GM04504 (cell line): ENCODE measurements at regions not wholly inside any gene's neighbourhood (a gene's known extent, or its start where the extent isn't known, plus 50 kb on each side); places are given as distances from the start of the nearest gene placed in this dataset.
"Not testable (repeated sequence)": the region's sequence is repeated elsewhere in the genome, so short reads cannot be mapped to it uniquely, and the experiment has no call there.

ENCODE experiments used
- DNase-seq: peaks from one replicate; pipeline ENCODE4 v3.0.0-alpha.2; 2012; ENCODE audit warnings: low read depth

DNA sequence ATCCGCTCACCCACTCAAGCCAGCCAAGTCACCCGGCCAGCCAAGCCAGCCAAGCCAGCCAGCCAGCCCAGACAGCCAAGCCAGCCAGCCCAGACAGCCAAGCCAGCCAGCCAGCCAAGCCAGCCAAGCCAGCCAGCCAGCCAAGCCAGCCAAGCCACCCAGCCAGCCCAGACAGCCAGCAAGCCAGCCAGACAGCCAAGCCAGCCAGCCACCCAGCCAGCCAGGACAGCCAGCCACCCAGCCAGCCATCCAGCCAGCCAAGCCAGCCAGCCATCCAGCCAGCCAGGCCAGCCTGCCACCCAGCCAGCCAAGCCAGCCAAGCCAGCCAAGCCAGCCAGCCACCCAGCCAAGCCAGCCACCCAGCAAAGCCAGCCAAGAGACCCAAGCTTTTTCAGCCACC, 316.8 kb upstream of the PLGLB2 start:
- DNase-seq, result not testable (repeated sequence)

DNA sequence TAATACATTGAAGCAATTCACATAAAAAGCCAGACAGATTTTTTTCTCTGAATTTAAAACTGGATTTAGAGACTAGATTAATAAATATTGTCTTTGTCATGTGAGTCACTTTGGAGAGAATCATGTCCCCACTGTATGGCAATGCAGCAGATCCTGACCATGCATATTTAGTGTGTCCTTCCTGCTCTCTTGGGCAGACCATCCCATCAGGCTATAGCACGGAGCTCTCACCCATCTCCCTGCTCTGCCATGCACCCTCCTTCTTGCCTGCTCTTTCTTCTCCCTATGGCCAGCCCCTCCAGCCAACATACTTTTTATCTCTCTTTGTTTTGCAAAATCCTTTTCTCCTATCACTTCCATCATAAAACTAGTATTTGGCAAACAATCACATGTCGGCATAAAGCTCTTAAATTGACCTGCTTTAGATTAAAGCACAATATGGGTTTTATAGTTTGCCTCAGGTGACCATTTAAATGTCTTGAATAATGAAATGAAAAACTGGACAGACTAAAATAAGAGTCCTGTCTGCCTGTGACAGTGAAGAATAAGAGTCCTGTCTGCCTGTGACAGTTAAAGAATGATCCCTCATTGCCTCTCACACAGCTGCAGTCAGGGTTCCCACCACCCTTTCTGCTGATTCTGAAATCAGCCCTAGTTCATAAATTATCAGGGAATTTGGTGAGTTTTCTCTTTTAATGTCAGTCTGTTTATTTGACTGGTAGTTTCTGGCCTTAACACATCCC, 315.0 kb upstream of the PLGLB2 start:
- DNase-seq, result not testable (repeated sequence)

DNA sequence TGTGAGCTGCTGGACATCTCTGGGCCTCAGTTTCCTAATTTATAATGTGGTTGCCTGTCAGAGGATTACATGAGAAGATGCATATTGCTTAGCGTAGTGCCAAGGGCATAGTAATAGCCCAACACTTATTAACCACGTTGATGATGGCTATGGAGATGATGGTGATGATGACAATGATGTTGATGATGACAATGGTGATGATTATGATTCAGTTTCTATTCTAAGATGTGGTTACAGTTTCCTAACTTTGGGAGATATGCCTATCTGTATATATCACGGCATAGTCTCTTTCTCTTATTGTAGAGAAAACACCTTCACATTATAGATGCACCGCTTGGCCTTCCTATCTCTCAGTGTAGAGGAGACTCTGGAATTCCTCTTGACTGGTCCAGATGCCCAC, 311.9 kb upstream of the PLGLB2 start:
- not testable (repeated sequence) for DNase-seq

DNA sequence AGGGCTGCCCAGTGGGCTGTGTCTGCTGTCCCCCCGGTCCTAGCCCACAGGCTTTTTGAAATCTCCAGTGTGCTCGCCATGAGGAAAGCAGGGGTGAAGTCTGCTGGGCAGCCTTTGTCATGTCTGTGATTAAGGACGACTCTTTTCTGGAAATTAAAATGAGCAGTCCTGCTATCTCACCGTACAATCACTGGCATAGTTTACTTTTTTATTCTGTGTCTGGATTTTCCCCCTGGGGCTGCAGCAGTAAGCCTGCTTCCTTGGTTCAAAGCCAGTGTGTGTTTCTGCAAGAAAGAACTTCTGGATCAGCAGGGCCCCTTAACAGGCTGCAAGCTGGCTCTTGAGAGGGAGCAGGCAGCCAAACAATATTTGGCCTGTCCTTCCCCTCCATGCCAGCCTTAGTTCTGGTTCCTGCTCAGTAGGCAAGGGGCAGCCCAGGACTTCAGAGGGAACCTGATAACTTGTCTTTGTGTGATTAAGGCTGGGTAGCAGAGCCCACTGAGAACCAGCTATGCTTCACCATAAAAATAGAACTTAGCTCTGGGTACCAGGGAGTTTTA, 310.1 kb upstream of the PLGLB2 start:
- DNase-seq, result not testable (repeated sequence)

DNA sequence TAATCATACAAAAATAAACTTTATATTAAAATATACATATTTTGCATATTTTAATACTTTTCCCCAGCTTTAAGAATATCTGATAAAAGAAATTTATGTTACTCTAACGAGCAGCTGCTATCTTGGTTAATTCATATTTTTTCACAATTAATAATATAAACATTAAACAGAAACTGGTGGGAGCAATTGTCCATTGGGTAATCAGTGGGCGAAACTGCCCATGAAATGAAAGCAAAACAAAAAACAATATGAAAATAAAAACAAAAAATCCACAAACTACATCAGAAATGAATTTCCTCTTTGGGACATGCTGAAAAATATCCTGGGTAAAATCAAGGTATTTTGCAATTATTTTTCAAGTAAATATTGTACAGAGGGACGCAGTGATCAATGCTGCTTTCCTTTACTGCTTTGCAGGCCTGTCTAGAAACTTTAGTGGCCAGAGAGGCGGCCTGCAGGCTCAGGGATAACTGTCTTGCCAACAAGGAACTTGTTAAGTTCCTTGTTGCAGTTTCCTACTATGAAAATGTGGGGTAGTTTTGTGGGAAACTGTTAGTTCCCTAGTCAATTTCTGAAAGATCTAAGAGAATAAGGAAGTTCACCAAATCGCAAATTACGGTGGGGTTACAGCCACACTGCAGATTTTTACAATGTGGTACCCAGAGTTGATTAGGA, 309.0 kb upstream of the PLGLB2 start:
- DNase-seq, result not testable (repeated sequence)

DNA sequence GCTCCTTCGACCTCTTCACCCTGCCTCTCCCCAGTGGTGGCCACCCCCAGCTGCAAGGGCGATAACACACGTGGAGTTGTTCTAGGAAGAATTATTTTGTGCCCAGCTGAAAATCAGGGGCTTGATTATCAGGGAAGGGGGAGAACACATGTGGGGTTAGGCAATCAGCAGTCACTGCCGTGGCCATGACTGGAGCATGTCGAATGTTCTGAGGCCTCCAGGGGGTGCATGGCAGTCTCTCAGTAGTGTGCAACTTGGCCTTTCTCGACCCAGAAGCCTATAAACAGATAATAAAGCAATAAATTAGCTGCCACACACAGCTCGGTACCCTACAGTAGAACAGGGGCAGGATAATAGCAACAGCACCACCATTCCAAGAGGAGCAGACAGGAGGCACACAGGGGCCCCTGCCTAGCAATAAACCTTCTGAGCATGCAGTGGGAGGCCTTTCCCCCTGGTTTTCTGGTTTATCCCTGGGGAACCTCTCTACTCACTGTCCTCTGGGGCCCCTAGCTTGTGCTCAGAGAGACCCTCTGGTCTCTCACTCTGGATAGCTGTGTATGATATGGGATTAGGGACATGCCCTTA, 308.2 kb upstream of the PLGLB2 start:
- not testable (repeated sequence) for DNase-seq

DNA sequence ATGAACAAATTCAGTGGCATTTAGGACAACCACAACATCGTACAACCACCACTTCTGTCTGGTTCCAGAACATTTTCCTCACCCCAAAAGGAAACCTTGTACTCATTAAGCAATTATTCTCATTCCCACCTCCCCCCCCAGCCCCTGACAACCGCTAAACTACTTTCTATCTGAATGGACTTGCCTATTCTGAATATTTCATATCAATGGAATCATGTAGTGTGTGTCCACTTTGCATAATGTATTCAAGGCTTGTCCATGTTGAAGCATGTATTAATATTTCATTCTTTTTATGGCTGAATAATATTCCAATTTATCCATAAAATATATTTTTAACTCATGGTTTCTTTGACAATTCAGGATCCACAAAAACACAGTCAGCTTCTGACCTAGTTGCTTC, 307.2 kb upstream of the PLGLB2 start:
- not testable (repeated sequence) for DNase-seq

DNA sequence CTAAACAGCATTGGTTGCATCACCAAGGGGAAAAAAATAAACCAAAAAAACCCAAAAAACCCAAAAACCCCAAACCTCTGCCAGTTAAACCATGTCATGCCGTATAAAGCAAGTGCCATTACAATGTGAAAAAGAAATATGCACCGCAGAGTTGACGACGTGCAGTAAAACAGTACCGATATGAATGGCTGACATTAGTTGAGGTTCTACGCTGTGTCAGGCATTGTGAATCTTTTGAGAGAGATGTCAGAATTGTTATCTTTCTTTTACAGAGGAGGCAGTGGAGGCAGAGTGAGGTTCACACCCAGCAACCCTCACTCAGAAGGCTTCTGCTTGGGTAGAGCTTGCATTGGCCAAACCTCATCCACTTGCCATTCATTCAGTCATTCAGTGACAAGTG, 306.5 kb upstream of the PLGLB2 start:
- DNase-seq, result not testable (repeated sequence)

DNA sequence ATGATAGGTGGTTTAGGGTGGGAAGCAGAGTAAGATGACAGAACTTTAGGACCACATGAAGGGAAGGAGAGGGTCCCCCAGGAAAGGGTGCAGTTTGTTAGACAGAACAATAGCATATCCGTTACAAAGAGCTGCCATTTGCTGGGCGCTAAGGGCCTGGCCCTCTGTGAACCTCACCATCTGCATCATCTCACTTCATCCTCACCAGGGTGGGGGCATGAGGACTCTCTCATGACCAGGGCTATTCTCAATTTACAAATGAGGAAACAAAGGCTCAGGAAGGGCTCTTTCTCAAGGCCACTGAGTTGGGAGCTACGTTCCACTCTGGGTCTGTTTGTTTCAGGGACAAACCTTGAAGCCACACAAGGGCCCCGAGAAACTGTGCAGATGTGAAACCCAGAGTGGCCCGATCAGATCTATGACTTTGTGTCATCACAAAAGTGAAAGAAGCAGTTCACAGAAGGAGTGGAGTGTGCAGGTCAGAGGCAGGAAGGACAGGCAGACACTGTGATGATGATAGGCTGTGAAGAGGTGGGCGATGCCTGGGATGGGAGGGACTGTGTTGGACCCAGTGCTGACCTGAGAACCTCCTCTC, 304.8 kb upstream of the PLGLB2 start:
- DNase-seq, result not testable (repeated sequence)

DNA sequence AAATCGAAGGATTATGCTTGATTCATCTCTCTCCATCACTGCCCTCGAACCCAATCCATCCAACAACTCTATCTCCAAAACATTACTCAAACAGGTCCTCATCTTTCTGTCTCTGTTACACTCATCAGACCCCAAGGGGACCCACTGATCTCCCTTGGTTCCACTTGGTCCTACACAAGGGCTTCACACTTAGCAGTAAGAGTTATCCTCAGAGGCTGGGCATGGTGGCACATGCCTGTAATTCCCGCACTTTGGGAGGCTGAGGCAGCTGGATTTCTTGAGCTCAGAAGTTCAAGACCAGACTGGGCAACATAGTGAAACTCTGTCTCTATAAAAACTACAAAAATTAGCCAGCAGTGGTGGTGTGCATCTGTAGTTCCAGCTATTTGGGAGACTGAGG, 302.9 kb upstream of the PLGLB2 start:
- not testable (repeated sequence) for DNase-seq

DNA sequence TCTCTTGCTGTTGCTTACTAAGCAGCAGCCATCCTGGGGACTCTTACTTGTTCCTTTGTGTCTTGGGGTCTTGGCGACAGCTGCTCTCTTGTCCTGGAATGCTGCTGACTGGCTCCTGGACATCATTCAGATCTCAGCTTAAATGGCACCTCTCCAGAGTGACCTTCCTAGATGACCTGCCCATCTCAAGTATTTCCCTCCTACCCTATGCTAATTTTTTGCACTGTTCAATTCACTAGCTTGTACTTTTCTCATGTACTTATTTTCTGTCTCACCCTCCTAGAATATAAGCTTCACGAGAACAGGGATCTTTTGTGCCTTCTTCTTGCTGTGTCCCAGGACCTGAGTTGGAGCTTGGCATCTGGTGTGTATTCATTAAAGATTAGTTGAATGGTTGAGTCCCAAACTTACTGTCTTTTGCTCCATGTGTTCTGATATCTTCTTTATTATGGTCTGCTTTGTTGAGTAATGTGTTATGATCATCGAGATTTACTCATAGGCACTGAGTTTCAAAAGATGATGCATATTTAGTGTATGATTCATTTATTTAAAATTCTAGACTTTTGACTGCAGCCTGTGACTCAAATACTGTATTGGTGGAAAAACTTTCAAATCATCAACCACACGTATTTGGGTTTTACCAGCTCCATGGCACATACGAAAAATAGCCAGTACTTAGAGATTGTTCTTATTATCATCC, 302.1 kb upstream of the PLGLB2 start:
- not testable (repeated sequence) for DNase-seq

DNA sequence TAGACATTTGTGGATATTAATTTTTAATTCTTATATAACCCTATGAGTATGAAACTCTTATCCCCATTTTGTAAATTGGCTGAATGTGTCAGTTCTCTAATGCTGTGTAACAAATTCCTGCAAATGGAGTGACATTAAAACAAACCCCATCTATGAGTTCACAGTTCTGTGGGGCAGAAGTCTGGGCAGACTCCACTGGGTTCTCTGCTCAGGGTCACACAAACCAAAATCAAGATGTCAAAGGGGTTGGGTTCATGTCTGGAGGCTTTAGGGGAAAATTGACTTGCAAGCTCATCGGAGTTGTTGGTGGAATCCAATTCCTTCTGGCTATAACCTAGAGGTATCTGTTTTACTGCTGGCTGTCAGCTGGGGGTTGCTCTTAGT, 301.6 kb upstream of the PLGLB2 start:
- not testable (repeated sequence) for DNase-seq

DNA sequence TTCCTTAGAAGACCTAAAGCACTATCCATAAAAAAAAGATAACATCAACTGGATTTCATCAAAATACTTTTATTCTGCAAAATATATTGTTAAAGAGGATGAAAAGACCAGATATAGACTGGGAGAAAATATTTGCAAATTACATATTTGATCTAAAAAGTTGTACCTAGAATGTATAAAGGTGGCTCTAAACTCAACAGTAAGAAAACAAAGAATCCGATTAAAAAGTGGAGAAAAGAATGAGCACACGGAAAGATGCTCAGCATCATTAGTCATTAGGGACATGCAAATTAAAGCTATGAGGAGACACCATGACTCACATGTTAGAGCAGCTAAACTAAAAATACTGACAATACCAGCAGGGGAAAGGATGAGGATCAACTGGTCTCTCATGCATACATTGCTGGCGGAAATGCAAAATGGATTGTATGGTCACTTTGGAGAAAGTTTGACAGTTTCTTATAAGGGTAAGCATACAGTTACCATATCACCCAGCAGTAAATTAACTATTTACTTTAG, 298.4 kb upstream of the PLGLB2 start:
- not testable (repeated sequence) for DNase-seq

DNA sequence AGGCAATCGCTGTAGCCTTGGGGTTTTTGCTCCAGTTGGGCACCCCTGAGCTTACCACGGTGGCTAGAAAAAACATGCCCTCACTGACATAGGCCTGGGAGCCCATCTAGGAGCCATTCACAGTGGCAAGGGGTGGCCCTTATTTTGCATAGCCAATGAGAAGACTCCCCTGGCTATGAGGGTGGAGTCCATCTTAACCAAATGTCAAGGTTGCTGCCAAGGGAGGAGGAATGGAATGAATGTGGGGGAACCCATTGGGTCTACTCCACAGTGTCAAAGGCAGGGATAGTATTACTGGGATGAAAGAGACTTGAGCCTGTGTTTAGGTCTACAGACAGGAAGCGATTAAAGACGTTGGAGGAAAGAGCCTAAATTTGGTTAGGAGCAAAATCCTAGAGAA, 295.7 kb upstream of the PLGLB2 start:
- not testable (repeated sequence) for DNase-seq

DNA sequence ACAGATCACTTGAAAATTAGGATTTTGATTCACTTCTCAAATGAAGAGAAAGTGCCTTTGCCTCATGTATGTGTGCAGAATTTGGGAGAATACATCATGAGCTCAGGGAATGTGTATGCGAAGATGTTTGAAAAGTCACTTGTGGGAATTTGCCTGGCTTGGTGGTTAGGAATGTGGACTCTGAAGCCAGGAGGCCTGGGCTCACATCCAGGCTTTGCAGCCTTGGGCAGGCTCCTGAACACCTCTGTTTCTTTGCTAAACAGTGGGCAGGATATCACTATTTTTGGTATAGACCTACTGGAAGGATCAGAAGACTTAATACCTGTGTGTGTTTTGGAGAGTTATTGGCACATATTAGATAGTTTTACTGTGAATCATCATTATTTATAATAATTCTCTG, 295.0 kb upstream of the PLGLB2 start:
- peak; percentile 63 for DNase-seq

DNA sequence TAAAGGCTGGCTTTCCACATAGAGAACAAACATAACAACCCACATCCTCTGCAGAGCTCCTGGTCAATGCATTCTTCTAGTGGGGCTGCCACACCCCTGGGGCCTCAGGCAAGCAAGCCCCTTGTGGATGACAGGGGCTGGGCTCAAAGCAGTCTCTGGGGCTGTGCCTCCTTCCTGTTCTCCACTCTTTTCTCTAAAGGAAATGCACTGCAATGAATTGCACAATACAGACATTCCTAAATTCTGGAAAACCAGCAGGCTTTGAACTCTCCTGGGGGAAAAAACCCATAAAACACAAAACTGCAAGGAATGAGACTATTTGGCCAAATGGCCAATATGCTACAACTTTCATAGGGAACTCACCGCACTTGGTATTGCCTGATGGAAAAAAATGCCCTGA, 293.9 kb upstream of the PLGLB2 start:
- peak; percentile 48 for DNase-seq

DNA sequence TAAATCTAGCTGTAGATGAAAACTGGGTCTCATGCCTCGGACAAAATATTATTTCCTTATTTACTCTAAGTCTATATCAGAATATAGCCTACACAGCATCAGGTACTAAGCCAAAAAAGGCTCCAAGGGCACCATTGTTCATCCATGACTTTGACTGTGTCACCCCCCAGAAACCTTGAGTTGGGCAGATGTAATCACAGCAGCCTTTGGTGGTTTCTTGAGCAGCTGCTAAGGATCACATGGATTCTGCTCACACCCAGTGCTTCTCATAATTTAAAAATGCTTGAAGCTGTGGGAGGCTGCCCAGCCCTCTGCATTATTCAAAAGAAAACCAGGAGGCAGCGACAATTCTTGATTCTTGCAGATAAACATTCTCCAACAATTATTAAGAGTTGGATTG, 293.5 kb upstream of the PLGLB2 start:
- DNase-seq, result peak; percentile 41

DNA sequence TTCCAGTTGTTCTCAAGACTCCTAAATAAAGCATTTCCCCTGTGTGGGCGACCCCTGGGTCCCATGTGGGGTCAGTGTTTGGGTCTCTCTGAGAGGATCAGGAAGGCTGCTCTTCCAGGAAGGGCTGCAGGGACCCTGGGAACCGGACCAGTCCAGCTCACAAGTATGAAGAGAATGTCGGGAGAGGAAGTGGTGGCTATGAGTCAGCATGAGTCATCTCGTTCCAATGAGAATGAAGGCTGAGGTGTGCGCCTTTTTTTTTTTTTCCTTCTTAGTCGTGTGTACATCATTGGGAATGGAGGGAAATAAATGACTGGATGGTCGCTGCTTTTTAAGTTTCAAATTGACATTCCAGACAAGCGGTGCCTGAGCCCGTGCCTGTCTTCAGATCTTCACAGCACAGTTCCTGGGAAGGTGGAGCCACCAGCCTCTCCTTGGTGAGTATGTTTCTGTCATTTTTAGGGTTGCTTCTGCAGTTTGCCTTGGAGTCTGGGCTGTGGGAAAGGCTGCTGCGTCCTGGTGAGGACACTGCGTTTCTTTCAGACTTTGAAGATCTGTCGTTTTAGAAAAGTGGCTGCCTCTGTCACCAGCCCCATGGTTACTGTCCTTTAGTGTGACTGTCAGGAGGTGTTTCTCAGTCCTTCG, 292.6 kb upstream of the PLGLB2 start:
- DNase-seq, result not testable (repeated sequence)

DNA sequence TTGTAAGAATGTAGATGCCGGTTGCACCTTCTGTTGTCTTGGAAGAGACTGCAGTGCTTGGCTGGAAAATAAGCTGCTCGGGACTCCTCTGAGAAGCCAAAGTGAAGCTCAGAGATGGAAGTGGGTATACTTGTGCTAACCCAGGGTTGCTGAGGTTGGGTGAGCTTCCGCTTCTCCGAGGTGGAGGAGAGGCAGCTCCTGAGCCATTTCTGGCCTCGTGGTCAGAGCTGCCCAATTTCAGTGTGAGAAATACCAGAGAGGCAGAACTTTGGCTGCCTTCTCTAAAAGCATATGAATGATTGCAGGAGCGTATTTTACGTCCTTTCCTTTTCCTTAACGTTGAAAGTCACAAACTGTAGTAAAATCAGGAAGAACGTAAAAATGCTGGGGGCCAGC, 292.0 kb upstream of the PLGLB2 start:
- DNase-seq, result not testable (repeated sequence)

DNA sequence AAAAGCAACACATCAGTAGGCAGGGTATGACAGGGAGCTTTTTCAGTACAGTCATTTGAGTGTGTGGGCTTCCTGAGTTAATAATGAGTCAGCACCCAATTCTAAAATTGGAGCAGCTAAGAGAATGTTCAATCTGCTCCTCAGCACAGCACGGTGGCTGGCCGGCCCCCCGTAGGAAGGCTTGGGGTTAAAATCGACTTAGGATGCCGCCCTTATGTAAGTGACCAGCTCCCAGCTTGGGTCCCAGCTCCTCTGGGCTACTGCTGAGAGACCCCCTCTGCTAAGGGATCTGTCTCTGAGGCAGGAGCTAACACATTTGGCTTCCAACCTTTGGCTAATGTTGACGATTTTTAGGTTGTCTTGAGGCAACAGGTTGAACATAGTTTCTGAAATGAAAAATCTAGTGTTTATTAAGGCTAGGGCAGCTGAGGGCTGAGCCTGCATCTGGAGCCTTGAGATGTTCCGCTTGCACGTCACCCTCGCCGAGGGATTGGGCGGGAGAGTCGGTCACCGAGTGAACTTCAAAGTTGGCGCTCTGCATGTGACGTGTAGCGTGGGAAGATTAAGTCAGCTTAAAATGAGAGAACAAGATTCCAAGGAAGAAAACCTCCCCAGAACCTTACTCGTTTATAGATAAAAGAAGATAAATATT, 291.3 kb upstream of the PLGLB2 start:
- not testable (repeated sequence) for DNase-seq

DNA sequence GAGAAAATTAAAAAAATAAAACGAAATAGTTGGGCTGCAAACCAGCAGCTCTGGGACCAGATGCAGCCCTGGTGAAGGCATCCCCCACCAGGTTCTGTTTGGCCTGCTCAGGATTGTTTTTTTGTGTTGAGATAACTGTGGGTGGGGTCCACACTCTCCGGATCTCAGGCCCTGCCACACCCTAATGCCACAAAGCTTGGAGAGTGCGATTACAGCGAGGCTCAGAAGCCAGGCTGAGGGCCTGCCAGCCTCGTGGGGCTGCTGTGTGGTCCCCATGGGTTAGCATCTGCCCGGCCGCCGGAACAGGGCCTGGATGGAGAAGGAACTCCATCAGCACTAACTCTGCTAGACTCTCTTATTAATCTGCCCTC, 290.8 kb upstream of the PLGLB2 start:
- DNase-seq, result not testable (repeated sequence)
